GF-D8 (cell line): ENCODE measurements at regions not wholly inside any gene's neighbourhood (a gene's known extent, or its start where the extent isn't known, plus 50 kb on each side); places are given as distances from the start of the nearest gene placed in this dataset.
"Not testable (repeated sequence)": the region's sequence is repeated elsewhere in the genome, so short reads cannot be mapped to it uniquely, and the experiment has no call there.

Experiments used
- DNase-seq: peaks from one replicate; lab custom pipeline; 2025; lab: John Stamatoyannopoulos, UW

DNA sequence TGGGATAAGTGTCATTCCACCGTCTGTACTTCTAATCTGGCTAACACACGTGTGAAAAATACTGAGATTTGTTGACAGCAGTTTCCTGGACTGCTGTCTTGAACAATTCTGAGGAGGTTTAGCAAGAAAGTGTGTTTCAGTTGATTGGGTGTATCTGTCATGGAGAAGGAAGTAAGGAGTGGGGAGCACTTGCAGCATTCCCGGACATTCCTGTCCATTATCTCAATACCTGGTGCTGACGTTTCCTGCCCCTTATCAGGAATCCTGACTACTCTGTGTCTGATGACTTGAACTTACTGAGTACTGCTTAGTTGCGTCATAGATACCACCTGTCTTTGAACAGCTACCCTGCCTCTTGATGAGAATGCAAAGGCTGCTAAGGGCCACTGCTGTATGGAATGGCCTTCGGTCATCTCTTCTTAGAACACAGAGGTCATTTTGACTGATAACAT lies 72.0 kb upstream of the VKORC1L1 start:
- DNase-seq, result no peak

DNA sequence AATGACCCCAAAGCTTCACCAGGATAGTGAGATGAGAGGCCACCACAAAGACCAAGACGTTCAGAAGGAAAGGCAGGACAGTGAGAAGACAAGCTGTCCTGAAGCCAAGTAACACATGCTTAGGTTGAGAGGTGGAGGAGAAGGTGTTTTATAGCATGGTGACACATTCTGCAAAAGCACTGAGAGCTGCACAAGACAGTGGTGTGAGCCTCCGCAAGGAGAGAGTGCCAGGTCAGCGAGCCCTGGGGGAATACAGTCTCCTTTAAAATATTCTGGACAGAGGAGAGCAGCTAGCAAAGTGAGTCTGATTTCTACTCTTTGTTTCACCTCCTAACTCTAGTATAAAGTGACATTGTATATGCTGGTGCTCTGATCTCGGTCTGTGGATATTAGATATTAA lies 68.0 kb upstream of the VKORC1L1 start:
- DNase-seq, result no peak

DNA sequence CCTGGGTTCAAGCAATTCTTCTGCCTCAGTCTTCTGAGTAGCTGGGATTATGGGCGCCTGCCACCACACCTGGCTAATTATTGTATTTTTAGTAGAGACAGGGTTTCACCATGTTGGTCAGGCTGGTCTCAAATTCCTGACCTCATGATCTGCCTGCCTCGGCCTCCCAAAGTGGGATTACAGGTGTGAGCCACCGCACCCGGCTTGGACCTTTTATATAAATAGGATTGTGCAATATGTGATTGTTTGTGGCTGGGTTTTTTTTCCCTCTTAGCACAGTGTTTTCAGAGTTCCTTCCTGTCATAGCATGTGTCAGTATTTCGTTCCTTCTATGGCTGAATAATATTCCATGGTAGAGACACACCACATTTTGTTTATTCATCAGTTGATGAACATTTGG lies 65.8 kb upstream of the VKORC1L1 start:
- DNase-seq, result not testable (repeated sequence)

DNA sequence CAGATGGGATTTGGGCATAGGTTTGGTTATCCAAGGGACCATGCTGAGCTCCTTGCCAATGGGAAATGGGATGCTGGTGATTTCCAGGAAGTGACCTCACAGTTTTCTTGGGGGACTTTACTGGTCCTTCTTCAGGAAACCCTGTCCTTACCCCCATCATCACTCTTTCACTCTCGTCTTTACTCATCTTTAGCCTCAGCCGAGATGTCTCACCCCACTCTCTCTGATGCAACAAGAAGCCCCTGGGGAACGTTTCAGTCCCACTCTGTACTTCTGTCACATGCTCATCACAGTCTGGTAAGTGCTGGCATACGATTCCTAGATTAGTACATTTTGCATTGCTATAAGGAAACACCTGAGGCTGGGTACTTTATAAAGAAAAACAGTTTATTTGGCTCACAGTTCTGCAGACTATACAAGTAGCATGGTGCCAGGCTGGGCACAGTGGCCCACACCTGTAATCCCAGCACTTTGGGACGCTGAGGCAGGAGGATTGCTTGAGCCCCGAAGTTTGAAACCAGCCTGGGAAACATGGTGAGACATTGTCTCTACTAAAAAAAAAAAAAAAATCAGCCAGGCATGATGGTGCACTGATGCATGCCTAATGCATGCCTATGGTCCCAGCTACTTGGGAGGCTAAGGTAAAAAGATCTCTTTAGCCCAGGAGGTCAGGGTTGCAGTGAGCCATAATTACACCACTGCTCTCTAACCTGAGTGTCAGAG lies 63.5 kb upstream of the VKORC1L1 start:
- no peak for DNase-seq

DNA sequence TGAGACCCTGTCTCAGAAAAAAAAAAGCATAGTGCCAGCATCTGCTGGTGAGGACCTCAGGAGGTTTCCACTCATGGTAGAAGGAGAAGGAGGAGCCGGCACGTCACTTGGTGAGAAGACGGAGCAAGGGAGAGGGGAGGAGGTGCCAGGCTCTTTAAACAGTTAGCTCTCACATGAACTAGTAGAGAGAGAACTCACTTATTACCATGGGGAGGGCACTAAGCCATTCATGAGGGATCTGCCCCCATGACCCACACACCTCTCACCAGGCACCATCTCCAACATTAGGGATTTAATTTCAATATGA lies 62.9 kb upstream of the VKORC1L1 start:
- DNase-seq, result no peak

DNA sequence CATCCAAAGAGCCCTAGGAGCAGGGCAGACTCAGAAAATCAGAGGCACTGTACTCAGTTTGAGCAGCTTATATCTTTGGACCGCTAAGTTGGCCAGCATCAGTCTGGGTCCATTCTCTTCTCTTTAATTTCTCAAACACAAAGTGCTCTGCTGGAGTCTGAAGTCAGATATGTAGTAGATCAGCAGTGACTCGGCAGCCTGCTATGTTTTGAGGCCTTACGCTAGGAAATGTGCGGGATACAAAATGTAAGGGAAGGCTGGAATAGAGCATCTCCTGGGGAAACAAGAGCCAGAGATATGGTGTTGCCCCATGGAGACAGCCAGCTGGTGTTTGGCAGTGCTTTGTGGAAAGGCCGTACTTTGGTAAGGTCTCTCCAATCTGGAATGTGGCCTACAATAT lies 60.6 kb upstream of the VKORC1L1 start:
- no peak for DNase-seq

DNA sequence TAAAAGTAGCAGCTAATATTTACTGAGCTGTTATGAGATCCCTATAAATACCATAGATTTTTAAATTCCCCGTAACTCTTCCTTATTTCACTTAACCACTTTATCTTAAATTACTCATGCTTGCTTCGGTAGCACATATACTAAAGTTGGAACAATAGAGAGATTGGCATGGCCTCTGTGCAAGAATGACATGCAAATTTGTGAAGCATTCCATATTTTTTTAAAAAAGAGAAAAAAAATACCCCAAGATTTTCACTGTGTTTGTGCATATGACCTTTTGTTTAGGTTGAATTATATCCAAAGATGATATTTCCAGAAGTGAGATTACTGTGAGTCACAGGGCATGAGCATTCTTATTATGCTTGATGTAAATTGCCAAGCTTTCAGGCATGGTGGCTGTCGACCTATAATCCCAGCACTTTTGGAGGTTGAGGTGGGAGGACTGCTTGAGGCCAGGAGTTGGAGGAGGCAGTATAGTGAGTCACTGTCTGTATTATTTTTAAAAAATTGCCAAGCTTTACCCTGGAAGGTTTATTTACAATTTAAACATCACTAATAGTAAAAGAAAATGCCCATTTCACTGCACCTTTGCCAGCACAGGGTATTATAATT lies 58.2 kb upstream of the VKORC1L1 start:
- DNase-seq, result not testable (repeated sequence)

DNA sequence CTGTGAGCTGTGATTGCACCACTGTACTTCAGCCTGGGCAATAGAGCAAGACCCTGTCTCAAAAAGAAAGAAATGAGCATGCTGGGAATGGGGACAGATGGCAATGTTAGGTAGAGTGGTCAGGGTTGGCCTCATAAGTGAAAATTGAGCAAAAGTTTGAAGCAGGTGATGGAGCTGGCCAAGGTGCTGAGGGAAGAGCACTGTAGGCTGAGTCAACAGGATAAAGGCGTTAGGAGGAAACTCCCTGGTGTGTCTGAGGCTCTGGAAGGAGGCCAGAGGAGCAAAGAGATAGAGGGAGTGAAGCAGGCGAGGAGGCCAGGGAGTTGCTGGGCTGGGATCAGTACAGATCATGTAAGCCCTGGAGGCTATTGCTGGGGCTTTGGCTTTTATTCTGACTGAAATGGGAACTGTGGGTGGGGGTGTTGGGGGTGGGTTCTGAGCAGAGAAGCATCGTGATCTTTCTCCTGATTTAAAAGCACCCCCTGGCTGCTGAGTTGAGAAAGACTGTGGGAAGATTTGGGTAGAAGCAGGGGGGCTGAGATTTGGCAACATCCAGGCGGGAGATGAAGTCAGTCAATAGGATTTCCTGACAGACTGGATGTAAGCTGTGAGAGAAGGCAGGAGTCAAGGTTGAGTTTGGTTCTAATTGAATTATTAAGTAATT lies 52.5 kb upstream of the VKORC1L1 start:
- no peak for DNase-seq
